ENCODE measurements at regions not wholly inside any gene's neighbourhood (a gene's known extent, or its start where the extent isn't known, plus 50 kb on each side); places are given as distances from the start of the nearest gene placed in this dataset.
"Not testable (repeated sequence)": the region's sequence is repeated elsewhere in the genome, so short reads cannot be mapped to it uniquely, and the experiment has no call there.

DNA sequence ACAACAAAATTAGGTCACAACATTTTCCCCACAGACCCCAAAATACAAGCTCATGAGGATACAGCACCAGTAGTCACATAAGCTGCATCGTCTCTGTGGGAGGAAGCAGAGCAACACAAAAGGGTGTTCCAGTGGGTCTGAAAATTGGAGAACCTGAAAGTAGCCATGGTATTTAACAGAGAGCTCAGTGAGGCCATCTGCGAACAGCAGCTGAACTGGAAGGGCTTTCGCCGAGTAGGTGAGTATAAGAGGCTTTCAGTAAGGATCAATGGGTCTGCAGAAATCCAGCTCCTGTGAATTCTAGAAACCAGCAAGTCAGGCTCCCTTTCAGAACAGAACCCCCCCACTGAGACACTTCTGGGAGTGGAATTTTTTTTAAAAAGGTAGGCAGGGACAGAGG lies 120.0 kb upstream of the RREB1 start:
- TF ChIP-seq ZNF677 (tag by site-specific recombination; IDR thresholded peaks at IDR 0.05) (no peak), SCRT1 (tag by site-specific recombination; IDR thresholded peaks at IDR 0.05; ENCODE audit: borderline replicate concordance) (no peak), ZNF302 (tag by site-specific recombination; IDR thresholded peaks at IDR 0.05; ENCODE audit: low read depth) (no peak), ZSCAN30 (tag by site-specific recombination; IDR thresholded peaks at IDR 0.05) (no peak), ZNF155 (tag by site-specific recombination; IDR thresholded peaks at IDR 0.05) (no peak), MEIS1 (CRISPR knock-in tag; IDR thresholded peaks at IDR 0.05; ENCODE audit: borderline replicate concordance) (no peak), ZSCAN5A (tag by site-specific recombination; IDR thresholded peaks at IDR 0.05) (no peak), ZBTB48 (tag by site-specific recombination; IDR thresholded peaks at IDR 0.05) (no peak), ZNF114 (tag by site-specific recombination; IDR thresholded peaks at IDR 0.05) (no peak), ZNF514 (tag by site-specific recombination; IDR thresholded peaks at IDR 0.05) (no peak), ZNF664 (tag by site-specific recombination; IDR thresholded peaks at IDR 0.05) (no peak)
- TF ChIP-seq, protein P1, sequence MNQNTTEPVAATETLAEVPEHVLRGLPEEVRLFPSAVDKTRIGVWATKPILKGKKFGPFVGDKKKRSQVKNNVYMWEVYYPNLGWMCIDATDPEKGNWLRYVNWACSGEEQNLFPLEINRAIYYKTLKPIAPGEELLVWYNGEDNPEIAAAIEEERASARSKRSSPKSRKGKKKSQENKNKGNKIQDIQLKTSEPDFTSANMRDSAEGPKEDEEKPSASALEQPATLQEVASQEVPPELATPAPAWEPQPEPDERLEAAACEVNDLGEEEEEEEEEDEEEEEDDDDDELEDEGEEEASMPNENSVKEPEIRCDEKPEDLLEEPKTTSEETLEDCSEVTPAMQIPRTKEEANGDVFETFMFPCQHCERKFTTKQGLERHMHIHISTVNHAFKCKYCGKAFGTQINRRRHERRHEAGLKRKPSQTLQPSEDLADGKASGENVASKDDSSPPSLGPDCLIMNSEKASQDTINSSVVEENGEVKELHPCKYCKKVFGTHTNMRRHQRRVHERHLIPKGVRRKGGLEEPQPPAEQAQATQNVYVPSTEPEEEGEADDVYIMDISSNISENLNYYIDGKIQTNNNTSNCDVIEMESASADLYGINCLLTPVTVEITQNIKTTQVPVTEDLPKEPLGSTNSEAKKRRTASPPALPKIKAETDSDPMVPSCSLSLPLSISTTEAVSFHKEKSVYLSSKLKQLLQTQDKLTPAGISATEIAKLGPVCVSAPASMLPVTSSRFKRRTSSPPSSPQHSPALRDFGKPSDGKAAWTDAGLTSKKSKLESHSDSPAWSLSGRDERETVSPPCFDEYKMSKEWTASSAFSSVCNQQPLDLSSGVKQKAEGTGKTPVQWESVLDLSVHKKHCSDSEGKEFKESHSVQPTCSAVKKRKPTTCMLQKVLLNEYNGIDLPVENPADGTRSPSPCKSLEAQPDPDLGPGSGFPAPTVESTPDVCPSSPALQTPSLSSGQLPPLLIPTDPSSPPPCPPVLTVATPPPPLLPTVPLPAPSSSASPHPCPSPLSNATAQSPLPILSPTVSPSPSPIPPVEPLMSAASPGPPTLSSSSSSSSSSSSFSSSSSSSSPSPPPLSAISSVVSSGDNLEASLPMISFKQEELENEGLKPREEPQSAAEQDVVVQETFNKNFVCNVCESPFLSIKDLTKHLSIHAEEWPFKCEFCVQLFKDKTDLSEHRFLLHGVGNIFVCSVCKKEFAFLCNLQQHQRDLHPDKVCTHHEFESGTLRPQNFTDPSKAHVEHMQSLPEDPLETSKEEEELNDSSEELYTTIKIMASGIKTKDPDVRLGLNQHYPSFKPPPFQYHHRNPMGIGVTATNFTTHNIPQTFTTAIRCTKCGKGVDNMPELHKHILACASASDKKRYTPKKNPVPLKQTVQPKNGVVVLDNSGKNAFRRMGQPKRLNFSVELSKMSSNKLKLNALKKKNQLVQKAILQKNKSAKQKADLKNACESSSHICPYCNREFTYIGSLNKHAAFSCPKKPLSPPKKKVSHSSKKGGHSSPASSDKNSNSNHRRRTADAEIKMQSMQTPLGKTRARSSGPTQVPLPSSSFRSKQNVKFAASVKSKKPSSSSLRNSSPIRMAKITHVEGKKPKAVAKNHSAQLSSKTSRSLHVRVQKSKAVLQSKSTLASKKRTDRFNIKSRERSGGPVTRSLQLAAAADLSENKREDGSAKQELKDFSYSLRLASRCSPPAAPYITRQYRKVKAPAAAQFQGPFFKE (tag by site-specific recombination; IDR thresholded peaks at IDR 0.05; ENCODE audit: borderline replicate concordance), result no peak
- CTCF ChIA-PET, result no interaction called here
- no peaks in the 10 kb centered on the region for H3K9me3 ChIP-seq (ENCODE audit: control insufficient read depth, insufficient read depth, low read depth, low read length)
- H3K27ac ChIP-seq (ENCODE audit: extremely low read depth, low read depth, low read length), result no peak overlapping the region
- H3K36me3 ChIP-seq (ENCODE audit: control insufficient read depth in 2 of 2, insufficient read depth in 1 of 2, low read length in 2 of 2), result no peaks in the 10 kb centered on the region
- H3K4me1 ChIP-seq (ENCODE audit: control insufficient read depth, insufficient read depth, low read length), result no peaks in the 10 kb centered on the region
- H3K4me3 ChIP-seq (ENCODE audit: low read depth, low read length), result no peak overlapping the region
- POLR2A ChIA-PET, result no interaction called here

- H3K9me3 ChIP-seq (ENCODE audit: control insufficient read depth, insufficient read depth, low read depth, low read length); H3K4me1 ChIP-seq (ENCODE audit: control insufficient read depth, insufficient read depth, low read length); H3K36me3 ChIP-seq (ENCODE audit: control insufficient read depth in 2 of 2, insufficient read depth in 1 of 2, low read length in 2 of 2); H3K4me3 ChIP-seq (ENCODE audit: low read depth, low read length); CTCF ChIA-PET; H3K27ac ChIP-seq (ENCODE audit: extremely low read depth, low read depth, low read length); POLR2A ChIA-PET: not testable (repeated sequence)
- TF ChIP-seq ZNF138 (tag by site-specific recombination; IDR thresholded peaks at IDR 0.05; ENCODE audit: borderline replicate concordance) (peak; percentile 78; the same call in 1 of the 2 replicates), MZF1 (tag by site-specific recombination; IDR thresholded peaks at IDR 0.05; ENCODE audit: borderline replicate concordance) (peak; percentile 26; the same call in 1 of the 2 replicates), ZNF433 (tag by site-specific recombination; IDR thresholded peaks at IDR 0.05; ENCODE audit: low read depth) (peak; percentile 75), ZNF266 (tag by site-specific recombination; IDR thresholded peaks at IDR 0.05; ENCODE audit: low read depth) (peak; percentile 64), ZNF292 (tag by site-specific recombination; IDR thresholded peaks at IDR 0.05; ENCODE audit: borderline replicate concordance, low read depth) (0 out of 2 replicates have a peak, but pooled peaks have one; percentile 11), OVOL3 (tag by site-specific recombination; IDR thresholded peaks at IDR 0.05) (0 out of 2 replicates have a peak, but pooled peaks have one; percentile 41), ZNF140 (tag by site-specific recombination; IDR thresholded peaks at IDR 0.05) (peak; percentile 66; the same call in 1 of the 2 replicates), ZNF426 (tag by site-specific recombination; IDR thresholded peaks at IDR 0.05) (peak; percentile 95), ZFP3 (tag by site-specific recombination; IDR thresholded peaks at IDR 0.05; ENCODE audit: low read depth) (0 out of 2 replicates have a peak, but pooled peaks have one; percentile 21), ZNF558 (tag by site-specific recombination; IDR thresholded peaks at IDR 0.05) (peak; percentile 59; the same call in 1 of the 2 replicates), ZNF354C (tag by site-specific recombination; IDR thresholded peaks at IDR 0.05; ENCODE audit: borderline replicate concordance, low read depth) (0 out of 2 replicates have a peak, but pooled peaks have one; percentile 19), ZBTB8A (tag by site-specific recombination; IDR thresholded peaks at IDR 0.05) (peak; percentile 85), ZNF560 (tag by site-specific recombination; IDR thresholded peaks at IDR 0.05; ENCODE audit: borderline replicate concordance) (peak; percentile 90), ZBTB21 (tag by site-specific recombination; IDR thresholded peaks at IDR 0.05) (0 out of 2 replicates have a peak, but pooled peaks have one; percentile 34), ZNF223 (tag by site-specific recombination; IDR thresholded peaks at IDR 0.05) (peak; percentile 44; the same call in 1 of the 2 replicates), ZNF202 (tag by site-specific recombination; IDR thresholded peaks at IDR 0.05; ENCODE audit: borderline replicate concordance) (peak; percentile 91; the same call in 1 of the 2 replicates), ZNF394 (tag by site-specific recombination; IDR thresholded peaks at IDR 0.05; ENCODE audit: borderline replicate concordance) (peak; percentile 96), ZNF629 (tag by site-specific recombination; IDR thresholded peaks at IDR 0.05) (0 out of 2 replicates have a peak, but pooled peaks have one; percentile 62)
Observed at GRCh38 chr6:6990059-6990458, 117.7 kb upstream of the RREB1 start.

Measured in HEK293 (cell line).